ENCODE measurements at regions not wholly inside any gene's neighbourhood (a gene's known extent, or its start where the extent isn't known, plus 50 kb on each side); places are given as distances from the start of the nearest gene placed in this dataset.
"Not testable (repeated sequence)": the region's sequence is repeated elsewhere in the genome, so short reads cannot be mapped to it uniquely, and the experiment has no call there.

DNA sequence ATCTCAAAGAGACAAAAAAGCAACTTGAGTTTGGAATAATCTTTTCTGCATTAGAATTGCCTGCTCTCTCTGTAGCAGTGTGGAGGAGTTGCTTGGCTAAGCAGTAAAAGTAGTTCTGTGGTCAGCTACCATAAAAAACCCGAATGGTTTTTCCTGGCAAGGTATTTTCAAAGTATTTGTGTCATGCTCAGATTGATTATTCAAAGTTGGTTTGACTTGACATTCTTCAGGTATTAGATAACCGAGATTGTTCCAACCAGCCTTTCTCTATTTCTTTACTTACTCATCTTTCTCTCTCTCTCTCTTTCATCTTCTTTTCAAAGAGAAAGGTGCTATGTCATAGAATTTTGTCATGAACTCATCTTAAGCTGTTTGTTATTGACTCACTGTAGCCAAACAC, 404.9 kb downstream of the CPS1 start:
- intact Hi-C loops (cut with DNase I), result no loop called here
- ATAC-seq (no peak), DNase-seq (no peak)
- WGBS, result 63% methylated on average over 2 of the region's 2 CpGs
- H3K4me3 ChIP-seq (ENCODE audit: low read length), result no peak overlapping the region
- H3K4me1 ChIP-seq (ENCODE audit: control insufficient read depth, insufficient read depth, low read length), result no peaks in the 10 kb centered on the region
- H3K27me3 ChIP-seq (ENCODE audit: control insufficient read depth, insufficient read depth), result no peaks in the 10 kb centered on the region
- H3K27ac ChIP-seq (ENCODE audit: low read length), result no peak overlapping the region
- no peaks in the 10 kb centered on the region for H3K9me3 ChIP-seq (ENCODE audit: control insufficient read depth, low read length)

DNA sequence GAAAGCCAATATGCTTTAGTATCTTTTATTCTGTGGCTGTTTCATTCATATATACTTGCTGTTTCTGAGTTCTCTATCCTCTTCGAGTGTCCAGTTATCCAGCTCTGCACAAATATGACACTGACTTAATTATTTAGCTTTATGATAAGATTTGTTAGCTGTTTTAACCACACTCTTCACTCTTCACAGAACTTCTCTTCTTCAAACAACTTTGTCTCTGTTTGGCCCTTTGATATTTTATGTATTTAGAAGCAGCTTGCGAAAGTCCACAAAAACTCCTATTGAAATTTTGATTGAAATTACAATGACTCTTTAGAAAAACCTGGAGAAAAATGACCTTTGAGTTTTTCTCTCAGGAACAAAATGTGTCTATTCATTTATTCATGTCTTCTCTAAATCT, 407.0 kb downstream of the CPS1 start:
- no peaks in the 10 kb centered on the region for H3K4me1 ChIP-seq (ENCODE audit: control insufficient read depth, insufficient read depth, low read length)
- intact Hi-C loops (cut with DNase I), result no loop called here
- ATAC-seq, result no peak
- no peak overlapping the region for H3K4me3 ChIP-seq (ENCODE audit: low read length)
- WGBS, result 60% methylated on average over 2 of the region's 2 CpGs
- H3K27me3 ChIP-seq (ENCODE audit: control insufficient read depth, insufficient read depth), result no peaks in the 10 kb centered on the region
- no peak overlapping the region for H3K27ac ChIP-seq (ENCODE audit: low read length)
- DNase-seq, result no peak
- no peaks in the 10 kb centered on the region for H3K9me3 ChIP-seq (ENCODE audit: control insufficient read depth, low read length)

DNA sequence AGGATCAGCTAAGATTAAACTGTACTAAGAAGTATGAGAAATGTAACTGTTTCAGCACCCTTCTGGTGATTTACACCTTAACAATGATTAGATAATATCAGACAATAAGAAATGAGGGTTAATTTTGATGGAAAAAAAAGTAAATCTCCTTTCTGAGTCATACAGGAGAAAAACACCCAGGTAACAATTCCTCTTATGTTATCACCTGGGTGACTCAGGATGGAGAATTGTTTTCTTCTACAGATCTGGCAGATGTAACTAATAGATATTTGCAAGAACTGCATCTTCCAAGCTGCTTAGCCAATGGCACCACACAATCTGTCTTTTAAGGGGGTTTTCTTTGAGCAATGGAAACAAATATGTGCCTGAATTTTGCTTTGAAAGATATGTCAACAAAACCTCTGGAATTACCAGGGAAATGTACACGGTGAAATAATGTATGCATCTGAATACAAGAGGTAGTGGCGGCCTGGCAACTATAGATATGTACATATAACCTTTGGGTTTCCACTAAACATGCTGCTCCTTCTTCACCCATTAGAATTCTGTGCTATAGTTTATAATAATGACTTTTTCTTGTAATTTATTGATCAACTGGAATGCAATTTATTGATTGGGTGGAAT, 407.9 kb downstream of the CPS1 start:
- DNase-seq, result no peak
- no peaks in the 10 kb centered on the region for H3K4me1 ChIP-seq (ENCODE audit: control insufficient read depth, insufficient read depth, low read length)
- no peaks in the 10 kb centered on the region for H3K9me3 ChIP-seq (ENCODE audit: control insufficient read depth, low read length)
- H3K27me3 ChIP-seq (ENCODE audit: control insufficient read depth, insufficient read depth), result no peaks in the 10 kb centered on the region
- H3K27ac ChIP-seq (ENCODE audit: low read length), result no peak overlapping the region
- no peak for ATAC-seq
- intact Hi-C loops (cut with DNase I), result no loop called here
- H3K4me3 ChIP-seq (ENCODE audit: low read length), result no peak overlapping the region
- 83% methylated on average over 2 of the region's 2 CpGs for WGBS

DNA sequence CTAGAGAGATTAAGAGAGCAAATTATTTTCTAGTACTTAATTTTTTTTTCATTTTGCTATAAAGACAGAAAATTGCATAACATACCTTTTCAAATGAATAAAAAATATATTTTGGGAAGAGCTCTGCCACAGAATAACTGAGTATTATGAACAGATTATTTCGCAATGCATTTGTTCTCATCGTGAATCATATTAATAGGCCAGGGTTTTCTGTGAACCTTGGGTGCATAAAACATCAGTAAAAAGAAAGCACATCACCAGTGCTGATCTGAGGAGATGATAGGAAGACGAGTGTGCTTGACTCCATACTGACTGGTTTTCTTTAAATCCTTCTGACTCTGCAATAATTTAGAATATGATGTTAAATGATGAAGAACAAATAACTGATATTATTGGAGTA, 409.1 kb downstream of the CPS1 start:
- H3K9me3 ChIP-seq (ENCODE audit: control insufficient read depth, low read length), result no peaks in the 10 kb centered on the region
- H3K27me3 ChIP-seq (ENCODE audit: control insufficient read depth, insufficient read depth), result no peaks in the 10 kb centered on the region
- no peak for ATAC-seq
- no peak overlapping the region for H3K4me3 ChIP-seq (ENCODE audit: low read length)
- H3K27ac ChIP-seq (ENCODE audit: low read length), result no peak overlapping the region
- DNase-seq, result no peak
- 78% methylated on average over 3 of the region's 3 CpGs for WGBS
- no peaks in the 10 kb centered on the region for H3K4me1 ChIP-seq (ENCODE audit: control insufficient read depth, insufficient read depth, low read length)
- intact Hi-C loops (cut with DNase I), result no loop called here

DNA sequence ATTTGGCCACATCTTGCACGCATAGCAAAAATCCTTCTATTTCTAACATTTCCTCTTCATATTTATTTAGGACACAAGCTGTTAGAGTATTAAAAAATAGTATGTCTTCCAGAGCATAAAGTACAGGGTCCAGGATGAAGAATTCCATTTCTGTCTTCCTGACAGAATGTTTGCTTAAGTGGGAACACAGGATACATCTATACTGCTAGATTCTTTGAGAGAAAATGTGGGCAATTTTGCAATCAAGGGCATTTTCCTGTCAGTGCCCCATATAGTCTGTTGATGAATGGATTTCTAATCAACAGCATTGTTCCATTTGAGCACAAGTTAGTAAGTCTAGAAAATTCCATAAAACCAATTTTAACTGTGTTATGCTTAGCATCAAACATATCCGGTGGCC, 409.9 kb downstream of the CPS1 start:
- no peaks in the 10 kb centered on the region for H3K4me1 ChIP-seq (ENCODE audit: control insufficient read depth, insufficient read depth, low read length)
- H3K4me3 ChIP-seq (ENCODE audit: low read length), result no peak overlapping the region
- no peaks in the 10 kb centered on the region for H3K27me3 ChIP-seq (ENCODE audit: control insufficient read depth, insufficient read depth)
- no peaks in the 10 kb centered on the region for H3K9me3 ChIP-seq (ENCODE audit: control insufficient read depth, low read length)
- intact Hi-C loops (cut with DNase I), result no loop called here
- H3K27ac ChIP-seq (ENCODE audit: low read length), result no peak overlapping the region
- ATAC-seq (no peak), DNase-seq (no peak)
- 89% methylated on average over 2 of the region's 2 CpGs for WGBS

DNA sequence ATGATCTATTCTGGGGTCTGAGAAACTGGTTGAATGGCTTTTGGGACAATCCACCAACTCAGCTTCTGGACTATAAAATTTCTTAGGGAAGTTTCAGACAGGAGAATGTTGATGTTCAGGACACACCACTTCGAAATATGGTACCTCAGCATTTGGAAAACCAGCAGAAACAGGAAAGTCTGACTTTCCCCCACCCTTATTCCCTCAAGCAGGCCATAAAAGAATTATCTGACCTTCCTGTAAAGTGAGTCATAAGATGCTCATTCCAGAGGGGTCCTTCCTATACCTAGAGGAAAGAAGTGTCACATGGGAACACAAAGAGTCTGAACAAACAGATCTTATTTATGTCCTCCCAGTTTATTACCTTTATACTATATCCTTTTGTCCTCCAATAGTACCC, 415.0 kb downstream of the CPS1 start:
- intact Hi-C loops (cut with DNase I), result no loop called here
- Histone ChIP-seq H3K4me1 (ENCODE audit: control insufficient read depth, insufficient read depth, low read length) (no peaks in the 10 kb centered on the region), H3K9me3 (ENCODE audit: control insufficient read depth, low read length) (no peaks in the 10 kb centered on the region), H3K27ac (ENCODE audit: low read length) (no peak overlapping the region), H3K27me3 (ENCODE audit: control insufficient read depth, insufficient read depth) (no peaks in the 10 kb centered on the region), H3K4me3 (ENCODE audit: low read length) (no peak overlapping the region)
- DNase-seq, result no peak
- ATAC-seq, result no peak
- 53% methylated on average over 1 of the region's 1 CpG for WGBS

DNA sequence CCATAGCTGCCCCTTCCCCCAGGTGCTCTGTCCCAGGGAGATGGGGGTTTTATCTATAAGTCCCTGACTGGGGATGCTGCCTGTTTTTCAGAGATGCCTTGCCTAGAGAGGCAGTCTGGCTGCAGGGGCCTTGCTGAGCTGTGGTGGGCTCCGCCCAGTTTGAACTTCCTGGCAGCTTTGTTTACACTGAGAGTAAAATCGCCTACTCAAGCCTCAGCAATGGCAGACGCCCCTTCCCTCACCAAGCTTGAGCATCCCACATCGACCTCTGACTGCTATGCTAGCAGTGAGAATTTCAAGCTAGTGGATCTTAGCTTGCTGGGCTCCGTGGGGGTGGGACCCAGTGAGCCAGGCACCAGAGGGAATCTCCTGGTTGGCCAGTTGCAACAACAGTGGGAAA, 430.4 kb downstream of the CPS1 start:
- H3K27me3 ChIP-seq (ENCODE audit: control insufficient read depth, insufficient read depth); H3K27ac ChIP-seq (ENCODE audit: low read length); H3K9me3 ChIP-seq (ENCODE audit: control insufficient read depth, low read length); ATAC-seq; H3K4me3 ChIP-seq (ENCODE audit: low read length); H3K4me1 ChIP-seq (ENCODE audit: control insufficient read depth, insufficient read depth, low read length); intact Hi-C loops (cut with DNase I): not testable (repeated sequence)
- DNase-seq, result peak in 1 of 3 donors; percentile 21
- 65% methylated on average over 5 of the region's 5 CpGs for WGBS

DNA sequence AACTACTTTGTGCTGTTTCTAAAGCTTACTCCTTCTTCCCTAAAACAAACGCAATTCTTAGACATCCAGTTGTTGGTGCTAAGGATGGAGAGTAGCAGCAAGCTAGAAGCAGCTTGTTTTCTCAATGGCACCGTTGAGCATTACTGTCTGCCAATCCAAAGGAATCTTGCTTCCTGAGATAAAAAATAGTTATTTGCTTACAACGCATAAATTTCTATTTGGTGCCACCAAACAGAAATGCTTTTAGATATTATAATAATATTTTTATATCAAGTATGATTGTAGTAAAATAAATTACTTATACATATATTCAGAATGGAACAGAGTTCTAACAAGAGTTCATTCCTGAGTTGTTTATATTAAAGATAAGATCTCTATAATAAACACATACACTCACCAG, 434.7 kb downstream of the CPS1 start:
- no peaks in the 10 kb centered on the region for H3K4me1 ChIP-seq (ENCODE audit: control insufficient read depth, insufficient read depth, low read length)
- H3K9me3 ChIP-seq (ENCODE audit: control insufficient read depth, low read length), result no peaks in the 10 kb centered on the region
- 62% methylated on average over 3 of the region's 3 CpGs for WGBS
- no peak overlapping the region for H3K27ac ChIP-seq (ENCODE audit: low read length)
- DNase-seq (no peak), ATAC-seq (no peak)
- H3K4me3 ChIP-seq (ENCODE audit: low read length), result no peak overlapping the region
- intact Hi-C loops (cut with DNase I), result no loop called here
- no peaks in the 10 kb centered on the region for H3K27me3 ChIP-seq (ENCODE audit: control insufficient read depth, insufficient read depth)

DNA sequence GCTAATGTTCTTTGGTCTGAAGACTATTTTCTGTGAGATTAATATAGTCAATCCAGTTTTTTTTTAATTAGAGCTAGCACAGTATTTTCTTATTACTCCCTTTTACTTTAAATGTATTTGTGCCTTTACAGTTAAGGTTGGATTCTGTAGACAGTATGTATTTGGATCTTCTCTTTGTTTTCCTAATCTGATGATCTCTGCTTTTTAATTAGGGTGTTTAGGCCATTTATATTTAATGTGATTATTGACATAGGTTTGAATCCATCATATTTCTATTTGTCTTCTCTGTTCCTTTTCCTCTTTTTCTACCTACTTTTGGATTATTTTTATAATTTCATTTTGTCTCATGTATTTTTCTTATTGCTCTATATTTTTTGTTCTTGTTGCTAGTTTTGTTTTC, 437.7 kb downstream of the CPS1 start:
- H3K4me1 ChIP-seq (ENCODE audit: control insufficient read depth, insufficient read depth, low read length), result no peaks in the 10 kb centered on the region
- no peaks in the 10 kb centered on the region for H3K27me3 ChIP-seq (ENCODE audit: control insufficient read depth, insufficient read depth)
- intact Hi-C loops (cut with DNase I), result no loop called here
- H3K4me3 ChIP-seq (ENCODE audit: low read length), result no peak overlapping the region
- H3K27ac ChIP-seq (ENCODE audit: low read length), result no peak overlapping the region
- H3K9me3 ChIP-seq (ENCODE audit: control insufficient read depth, low read length), result no peaks in the 10 kb centered on the region
- no peak for DNase-seq
- no peak for ATAC-seq

DNA sequence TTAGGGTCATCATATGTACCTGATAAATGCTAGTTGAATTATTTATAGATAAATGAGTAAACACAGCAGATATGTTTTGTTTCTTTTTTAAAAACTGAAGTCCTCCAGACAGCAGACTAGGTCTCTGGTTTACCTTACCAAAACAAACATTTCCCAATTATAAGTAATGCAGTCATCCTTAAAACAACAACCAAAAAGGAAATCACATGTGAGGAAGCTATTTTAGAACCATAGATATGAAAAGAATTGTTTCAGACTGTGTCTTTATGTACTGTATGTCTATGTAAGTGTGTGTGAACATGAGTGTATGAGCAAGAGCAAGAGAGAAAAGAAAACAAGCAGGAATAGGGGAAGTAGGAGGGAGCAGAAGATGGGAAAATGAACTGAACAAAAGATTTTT, 441.0 kb downstream of the CPS1 start:
- H3K4me3 ChIP-seq (ENCODE audit: low read length), result no peak overlapping the region
- H3K27ac ChIP-seq (ENCODE audit: low read length), result no peak overlapping the region
- no peaks in the 10 kb centered on the region for H3K4me1 ChIP-seq (ENCODE audit: control insufficient read depth, insufficient read depth, low read length)
- DNase-seq, result no peak
- no peaks in the 10 kb centered on the region for H3K9me3 ChIP-seq (ENCODE audit: control insufficient read depth, low read length)
- ATAC-seq, result no peak
- no peaks in the 10 kb centered on the region for H3K27me3 ChIP-seq (ENCODE audit: control insufficient read depth, insufficient read depth)
- intact Hi-C loops (cut with DNase I), result no loop called here

DNA sequence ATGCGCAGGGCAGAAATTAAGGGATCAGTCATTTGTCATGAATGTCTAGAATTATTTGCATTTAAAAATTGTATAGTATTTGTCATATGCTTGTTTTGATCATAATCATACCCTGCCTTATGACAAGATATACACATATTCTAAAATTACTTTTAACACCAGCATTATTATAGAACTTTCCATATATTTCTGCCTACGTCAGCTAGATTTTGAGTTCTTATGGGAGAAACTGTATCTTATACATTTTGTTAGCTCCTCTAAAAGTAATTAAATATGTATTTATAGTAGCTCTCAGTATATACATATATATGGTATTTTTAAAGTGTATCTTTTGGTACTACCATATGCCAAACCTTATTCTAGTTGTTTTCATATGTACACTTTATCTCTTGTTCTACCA, 441.9 kb downstream of the CPS1 start:
- WGBS, result 94% methylated on average over 2 of the region's 2 CpGs
- no peak for DNase-seq
- H3K9me3 ChIP-seq (ENCODE audit: control insufficient read depth, low read length), result no peaks in the 10 kb centered on the region

DNA sequence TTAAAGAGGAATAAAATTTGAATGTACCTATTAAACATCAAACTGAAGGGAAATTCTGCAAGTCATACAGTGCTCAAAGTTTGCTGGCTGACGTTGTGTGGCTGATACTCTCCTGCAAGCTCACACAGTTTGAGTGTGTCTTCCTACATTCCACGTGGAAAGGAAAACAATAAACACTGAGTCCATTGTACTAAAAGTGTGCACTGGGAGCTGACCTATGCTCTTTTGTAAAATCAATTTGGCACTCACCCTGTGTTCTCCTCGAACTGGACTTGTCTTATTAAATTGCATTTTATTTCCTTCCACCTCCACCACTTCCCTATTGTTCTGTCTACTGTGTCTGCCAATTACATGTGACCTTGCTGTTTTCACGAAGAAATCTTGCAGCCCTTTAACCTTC, 458.0 kb downstream of the CPS1 start:
- no peaks in the 10 kb centered on the region for H3K27me3 ChIP-seq (ENCODE audit: control insufficient read depth, insufficient read depth)
- intact Hi-C loops (cut with DNase I), result no loop called here
- no peak for DNase-seq
- no peaks in the 10 kb centered on the region for H3K9me3 ChIP-seq (ENCODE audit: control insufficient read depth, low read length)
- no peak overlapping the region for H3K4me3 ChIP-seq (ENCODE audit: low read length)
- ATAC-seq, result no peak
- no peaks in the 10 kb centered on the region for H3K4me1 ChIP-seq (ENCODE audit: control insufficient read depth, insufficient read depth, low read length)
- WGBS, result 29% methylated on average over 4 of the region's 4 CpGs
- H3K27ac ChIP-seq (ENCODE audit: low read length), result no peak overlapping the region

More for the DNA sequence above, 441.9 kb downstream of the CPS1 start:
- H3K4me3 ChIP-seq (ENCODE audit: low read length), result no peak overlapping the region
- no peak for ATAC-seq
- H3K27ac ChIP-seq (ENCODE audit: low read length), result no peak overlapping the region
- H3K4me1 ChIP-seq (ENCODE audit: control insufficient read depth, insufficient read depth, low read length), result no peaks in the 10 kb centered on the region
- intact Hi-C loops (cut with DNase I), result no loop called here
- H3K27me3 ChIP-seq (ENCODE audit: control insufficient read depth, insufficient read depth), result no peaks in the 10 kb centered on the region

All from right cardiac atrium (tissue), 5 donors.